ENCODE measurements at regions not wholly inside any gene's neighbourhood (a gene's known extent, or its start where the extent isn't known, plus 50 kb on each side); places are given as distances from the start of the nearest gene placed in this dataset.

GRCh38 chr9:108039493-108039892, 549.9 kb upstream of the KLF4 start (continued):
- TF ChIP-seq BCL6B (tag by site-specific recombination; IDR thresholded peaks at IDR 0.05) (no peak), ZNF10 (tag by site-specific recombination; IDR thresholded peaks at IDR 0.05) (no peak), ZNF211 (tag by site-specific recombination; IDR thresholded peaks at IDR 0.05; ENCODE audit: low read depth) (no peak), KLF17 (tag by site-specific recombination; IDR thresholded peaks at IDR 0.05) (no peak), ZNF426 (tag by site-specific recombination; IDR thresholded peaks at IDR 0.05) (no peak), ZNF571 (tag by site-specific recombination; IDR thresholded peaks at IDR 0.05) (no peak), ZNF560 (tag by site-specific recombination; IDR thresholded peaks at IDR 0.05; ENCODE audit: borderline replicate concordance) (no peak)

GRCh38 chr9:108039012-108039411, 549.4 kb upstream of the KLF4 start:
- ChIA-PET POLR2A (no interaction called here), CTCF (interaction anchor here (0.6 kb wide), 1 partner anchor 20 kb away, joined by 5 read pairs; no protein-coding TSS in a partner anchor)
- Histone ChIP-seq H3K27ac (ENCODE audit: extremely low read depth, low read depth, low read length) (no peak overlapping the region), H3K4me3 (ENCODE audit: low read depth, low read length) (no peak overlapping the region), H3K9me3 (ENCODE audit: control insufficient read depth, insufficient read depth, low read depth, low read length) (no peaks in the 10 kb centered on the region), H3K4me1 (ENCODE audit: control insufficient read depth, insufficient read depth, low read length) (no peaks in the 10 kb centered on the region), H3K36me3 (ENCODE audit: control insufficient read depth in 2 of 2, insufficient read depth in 1 of 2, low read length in 2 of 2) (no peaks in the 10 kb centered on the region)
- TF ChIP-seq ZNF140 (tag by site-specific recombination; IDR thresholded peaks at IDR 0.05) (no peak), KLF9 (tag by site-specific recombination; IDR thresholded peaks at IDR 0.05; ENCODE audit: low read depth) (no peak), ZEB2 (tag by site-specific recombination; IDR thresholded peaks at IDR 0.05) (no peak), ZNF621 (tag by site-specific recombination; IDR thresholded peaks at IDR 0.05) (no peak), ZNF132 (tag by site-specific recombination; IDR thresholded peaks at IDR 0.05; ENCODE audit: borderline replicate concordance) (no peak), ZNF366 (tag by site-specific recombination; conservative IDR thresholded peaks at IDR 0.05) (no peak), SETDB1 (IDR thresholded peaks at IDR 0.05; ENCODE audit: insufficient read length, low read length) (no peak), ZBTB48 (tag by site-specific recombination; IDR thresholded peaks at IDR 0.05) (no peak), SP3 (tag by site-specific recombination; IDR thresholded peaks at IDR 0.05) (no peak), ZNF266 (tag by site-specific recombination; IDR thresholded peaks at IDR 0.05; ENCODE audit: low read depth) (no peak), ZNF10 (tag by site-specific recombination; IDR thresholded peaks at IDR 0.05) (no peak), ZNF214 (tag by site-specific recombination; IDR thresholded peaks at IDR 0.05; ENCODE audit: borderline replicate concordance) (no peak), CTCF (tag by site-specific recombination; IDR thresholded peaks at IDR 0.05) (no peak)
- TF ChIP-seq, protein P1, sequence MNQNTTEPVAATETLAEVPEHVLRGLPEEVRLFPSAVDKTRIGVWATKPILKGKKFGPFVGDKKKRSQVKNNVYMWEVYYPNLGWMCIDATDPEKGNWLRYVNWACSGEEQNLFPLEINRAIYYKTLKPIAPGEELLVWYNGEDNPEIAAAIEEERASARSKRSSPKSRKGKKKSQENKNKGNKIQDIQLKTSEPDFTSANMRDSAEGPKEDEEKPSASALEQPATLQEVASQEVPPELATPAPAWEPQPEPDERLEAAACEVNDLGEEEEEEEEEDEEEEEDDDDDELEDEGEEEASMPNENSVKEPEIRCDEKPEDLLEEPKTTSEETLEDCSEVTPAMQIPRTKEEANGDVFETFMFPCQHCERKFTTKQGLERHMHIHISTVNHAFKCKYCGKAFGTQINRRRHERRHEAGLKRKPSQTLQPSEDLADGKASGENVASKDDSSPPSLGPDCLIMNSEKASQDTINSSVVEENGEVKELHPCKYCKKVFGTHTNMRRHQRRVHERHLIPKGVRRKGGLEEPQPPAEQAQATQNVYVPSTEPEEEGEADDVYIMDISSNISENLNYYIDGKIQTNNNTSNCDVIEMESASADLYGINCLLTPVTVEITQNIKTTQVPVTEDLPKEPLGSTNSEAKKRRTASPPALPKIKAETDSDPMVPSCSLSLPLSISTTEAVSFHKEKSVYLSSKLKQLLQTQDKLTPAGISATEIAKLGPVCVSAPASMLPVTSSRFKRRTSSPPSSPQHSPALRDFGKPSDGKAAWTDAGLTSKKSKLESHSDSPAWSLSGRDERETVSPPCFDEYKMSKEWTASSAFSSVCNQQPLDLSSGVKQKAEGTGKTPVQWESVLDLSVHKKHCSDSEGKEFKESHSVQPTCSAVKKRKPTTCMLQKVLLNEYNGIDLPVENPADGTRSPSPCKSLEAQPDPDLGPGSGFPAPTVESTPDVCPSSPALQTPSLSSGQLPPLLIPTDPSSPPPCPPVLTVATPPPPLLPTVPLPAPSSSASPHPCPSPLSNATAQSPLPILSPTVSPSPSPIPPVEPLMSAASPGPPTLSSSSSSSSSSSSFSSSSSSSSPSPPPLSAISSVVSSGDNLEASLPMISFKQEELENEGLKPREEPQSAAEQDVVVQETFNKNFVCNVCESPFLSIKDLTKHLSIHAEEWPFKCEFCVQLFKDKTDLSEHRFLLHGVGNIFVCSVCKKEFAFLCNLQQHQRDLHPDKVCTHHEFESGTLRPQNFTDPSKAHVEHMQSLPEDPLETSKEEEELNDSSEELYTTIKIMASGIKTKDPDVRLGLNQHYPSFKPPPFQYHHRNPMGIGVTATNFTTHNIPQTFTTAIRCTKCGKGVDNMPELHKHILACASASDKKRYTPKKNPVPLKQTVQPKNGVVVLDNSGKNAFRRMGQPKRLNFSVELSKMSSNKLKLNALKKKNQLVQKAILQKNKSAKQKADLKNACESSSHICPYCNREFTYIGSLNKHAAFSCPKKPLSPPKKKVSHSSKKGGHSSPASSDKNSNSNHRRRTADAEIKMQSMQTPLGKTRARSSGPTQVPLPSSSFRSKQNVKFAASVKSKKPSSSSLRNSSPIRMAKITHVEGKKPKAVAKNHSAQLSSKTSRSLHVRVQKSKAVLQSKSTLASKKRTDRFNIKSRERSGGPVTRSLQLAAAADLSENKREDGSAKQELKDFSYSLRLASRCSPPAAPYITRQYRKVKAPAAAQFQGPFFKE (tag by site-specific recombination; IDR thresholded peaks at IDR 0.05; ENCODE audit: borderline replicate concordance), result no peak
- TF ChIP-seq, protein P2, sequence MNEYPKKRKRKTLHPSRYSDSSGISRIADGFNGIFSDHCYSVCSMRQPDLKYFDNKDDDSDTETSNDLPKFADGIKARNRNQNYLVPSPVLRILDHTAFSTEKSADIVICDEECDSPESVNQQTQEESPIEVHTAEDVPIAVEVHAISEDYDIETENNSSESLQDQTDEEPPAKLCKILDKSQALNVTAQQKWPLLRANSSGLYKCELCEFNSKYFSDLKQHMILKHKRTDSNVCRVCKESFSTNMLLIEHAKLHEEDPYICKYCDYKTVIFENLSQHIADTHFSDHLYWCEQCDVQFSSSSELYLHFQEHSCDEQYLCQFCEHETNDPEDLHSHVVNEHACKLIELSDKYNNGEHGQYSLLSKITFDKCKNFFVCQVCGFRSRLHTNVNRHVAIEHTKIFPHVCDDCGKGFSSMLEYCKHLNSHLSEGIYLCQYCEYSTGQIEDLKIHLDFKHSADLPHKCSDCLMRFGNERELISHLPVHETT (tag by site-specific recombination; IDR thresholded peaks at IDR 0.05), result no peak
- TF ChIP-seq, protein P3, sequence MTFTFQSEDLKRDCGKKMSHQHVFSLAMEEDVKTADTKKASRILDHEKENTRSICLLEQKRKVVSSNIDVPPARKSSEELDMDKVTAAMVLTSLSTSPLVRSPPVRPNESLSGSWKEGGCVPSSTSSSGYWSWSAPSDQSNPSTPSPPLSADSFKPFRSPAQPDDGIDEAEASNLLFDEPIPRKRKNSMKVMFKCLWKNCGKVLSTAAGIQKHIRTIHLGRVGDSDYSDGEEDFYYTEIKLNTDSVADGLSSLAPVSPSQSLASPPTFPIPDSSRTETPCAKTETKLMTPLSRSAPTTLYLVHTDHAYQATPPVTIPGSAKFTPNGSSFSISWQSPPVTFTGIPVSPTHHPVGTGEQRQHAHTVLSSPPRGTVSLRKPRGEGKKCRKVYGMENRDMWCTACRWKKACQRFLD (tag by site-specific recombination; IDR thresholded peaks at IDR 0.05), result no peak
